ENCODE measurements at regions not wholly inside any gene's neighbourhood (a gene's known extent, or its start where the extent isn't known, plus 50 kb on each side); places are given as distances from the start of the nearest gene placed in this dataset.

- H3K79me1 ChIP-seq (ENCODE audit: low read depth, low read length), result no peaks in the 10 kb centered on the region
- no peaks in the 10 kb centered on the region for H3K9me3 ChIP-seq (ENCODE audit: insufficient read depth in 2 of 2, low read depth in 1 of 2, low read length in 1 of 2)
- WGBS, 2 experiments (ENCODE audit: extremely low coverage in 1 of 2, insufficient coverage in 1 of 2, insufficient read length in 1 of 2, insufficient replicate concordance in 2 of 2, low coverage in 1 of 2, low lambda C conversion rate in 2 of 2, missing lambda C conversion rate in 1 of 2), result 89% methylated on average over 5 of the region's 5 CpGs; no CpG with 5 or more reads in 1 of the 2 experiments
- no peak overlapping the region for H3K14ac ChIP-seq (ENCODE audit: insufficient read length)
- TF ChIP-seq SIRT6 (IDR thresholded peaks at IDR 0.05; ENCODE audit: low read length) (no peak), SP4 (IDR thresholded peaks at IDR 0.05; ENCODE audit: low read length) (no peak), YY1 (IDR thresholded peaks at IDR 0.05; ENCODE audit: low read depth, low read length) (no peak), ZNF274 (IDR thresholded peaks at IDR 0.05; ENCODE audit: borderline replicate concordance, extremely low read depth, low read length) (no peak), EGR1 (IDR thresholded peaks at IDR 0.05; ENCODE audit: borderline replicate concordance, low read depth, low read length) (no peak), RNF2 (IDR thresholded peaks at IDR 0.05; ENCODE audit: borderline replicate concordance, low read depth, low read length, missing control alignments, poor library complexity, severe bottlenecking) (no peak), POLR2AphosphoS5 (IDR thresholded peaks at IDR 0.05; ENCODE audit: low read depth, low read length) (no peak), TCF12 (IDR thresholded peaks at IDR 0.05; ENCODE audit: low read depth, low read length) (no peak), BRCA1 (IDR thresholded peaks at IDR 0.05; ENCODE audit: low read depth, low read length) (no peak)
- H3K27ac ChIP-seq (ENCODE audit: low read depth, low read length), result no peak overlapping the region
- ChIA-PET POLR2A (ENCODE audit: partially characterized antibody) (no interaction called here), CTCF (ENCODE audit: partially characterized antibody) (no interaction called here)
- H3K4me2 ChIP-seq (ENCODE audit: insufficient read depth in 1 of 2, low read depth in 2 of 2, low read length in 2 of 2), result no peak overlapping the region
- no peak overlapping the region for H3K9ac ChIP-seq (replicated peaks in 1 of 4; ENCODE audit: extremely low read depth in 1 of 4, low read depth in 3 of 4, low read length in 3 of 4)
- H2AK5ac ChIP-seq (ENCODE audit: low read depth, low read length), result no peak overlapping the region
- no peak overlapping the region for H2BK5ac ChIP-seq (ENCODE audit: low read depth, low read length)
- no peak overlapping the region for H4K91ac ChIP-seq (replicated peaks; ENCODE audit: insufficient read length, low read length)
- no peak overlapping the region for H4K8ac ChIP-seq (ENCODE audit: extremely low read depth, insufficient read depth, low read length)
- H2BK120ac ChIP-seq (replicated peaks; ENCODE audit: low read depth, low read length), result no peak overlapping the region
- H2BK20ac ChIP-seq (ENCODE audit: low read length), result no peak overlapping the region
- H3K23ac ChIP-seq (ENCODE audit: insufficient read length), result no peak overlapping the region
- H3K4me1 ChIP-seq (replicated peaks in 1 of 4; ENCODE audit: control insufficient read depth in 3 of 4, insufficient read depth in 4 of 4, low read length in 3 of 4), result no peaks in the 10 kb centered on the region
- H3K23me2 ChIP-seq (ENCODE audit: low read depth, low read length), result no peaks in the 10 kb centered on the region; the same call in 1 of the 2 replicates
- FAIRE-seq (no peak), DNase-seq (ENCODE audit: low read depth in 1 of 2, low spot score in 2 of 2) (no peak)
- peak overlapping the region; percentile 62; the same call in 1 of the 2 replicates for H2AFZ ChIP-seq (ENCODE audit: low read length)
- no peak overlapping the region for H3K18ac ChIP-seq (ENCODE audit: extremely low read depth, low read length)
- H3K56ac ChIP-seq (replicated peaks; ENCODE audit: insufficient read length, low read depth, low read length), result no peak overlapping the region
- no peaks in the 10 kb centered on the region for H3K36me3 ChIP-seq (ENCODE audit: control insufficient read depth in 2 of 4, insufficient read depth in 4 of 4, low read length in 3 of 4)
- no peaks in the 10 kb centered on the region for H3K79me2 ChIP-seq (ENCODE audit: control insufficient read depth in 1 of 2, insufficient read depth in 2 of 2, low read length in 2 of 2)
- H3K4ac ChIP-seq (replicated peaks; ENCODE audit: insufficient read length, low read depth, low read length), result no peak overlapping the region
- no peak overlapping the region for H4K5ac ChIP-seq (ENCODE audit: insufficient read length, low read depth, low read length)
- no peak overlapping the region for H2BK12ac ChIP-seq (ENCODE audit: low read depth, low read length)
- peaks cover 0 to 1% (median 0%) of the 10 kb centered on the region in 4 experiments; a peak in 1 of 7 replicates for H3K27me3 ChIP-seq (replicated peaks in 1 of 4; ENCODE audit: control insufficient read depth in 3 of 4, extremely low read depth in 1 of 4, insufficient read depth in 3 of 4, low read length in 3 of 4)
- no peak overlapping the region for H2BK15ac ChIP-seq (ENCODE audit: low read length)
- H4K20me1 ChIP-seq (replicated peaks in 1 of 2; ENCODE audit: control insufficient read depth in 1 of 2, insufficient read depth in 2 of 2, low read length in 2 of 2), result no peaks in the 10 kb centered on the region
- H3K4me3 ChIP-seq (ENCODE audit: extremely low read depth in 1 of 4, insufficient read depth in 2 of 4, low read depth in 3 of 4, low read length in 4 of 4), result no peak overlapping the region
Measured at GRCh38 chr17:55959756-55960155, 193.5 kb upstream of the ANKFN1 start.
